ENCODE measurements at regions not wholly inside any gene's neighbourhood (a gene's known extent, or its start where the extent isn't known, plus 50 kb on each side); places are given as distances from the start of the nearest gene placed in this dataset.

- DNase-seq, result no peak
- no peak for TF ChIP-seq CTCF (IDR thresholded peaks at IDR 0.05)
- no peak overlapping the region for H3K27ac ChIP-seq
- no peak overlapping the region for H3K4me3 ChIP-seq
- H3K27me3 ChIP-seq, result no peaks in the 10 kb centered on the region
- no peaks in the 10 kb centered on the region for H3K36me3 ChIP-seq
- no peaks in the 10 kb centered on the region for H3K4me1 ChIP-seq
- intact Hi-C loops (cut with DNase I; ENCODE audit: low total_unique reads), result no loop called here
- no peaks in the 10 kb centered on the region for H3K9me3 ChIP-seq
Observed at GRCh38 chr3:34533451-34533850, 735.0 kb downstream of the PDCD6IP start.

GRCh38 chr3:34534013-34534412, 735.6 kb downstream of the PDCD6IP start:
- no peaks in the 10 kb centered on the region for H3K4me1 ChIP-seq
- no peak overlapping the region for H3K4me3 ChIP-seq
- no peak for DNase-seq
- H3K9me3 ChIP-seq, result no peaks in the 10 kb centered on the region
- no peak for TF ChIP-seq CTCF (IDR thresholded peaks at IDR 0.05)
- H3K27ac ChIP-seq, result no peak overlapping the region
- intact Hi-C loops (cut with DNase I; ENCODE audit: low total_unique reads), result no loop called here
- H3K27me3 ChIP-seq, result no peaks in the 10 kb centered on the region
- no peaks in the 10 kb centered on the region for H3K36me3 ChIP-seq

- no peak for DNase-seq
- Histone ChIP-seq H3K36me3 (no peaks in the 10 kb centered on the region), H3K27me3 (no peaks in the 10 kb centered on the region), H3K27ac (no peak overlapping the region), H3K9me3 (no peaks in the 10 kb centered on the region), H3K4me1 (no peaks in the 10 kb centered on the region), H3K4me3 (no peak overlapping the region)
- TF ChIP-seq CTCF (IDR thresholded peaks at IDR 0.05), result no peak
- intact Hi-C loops (cut with DNase I; ENCODE audit: low total_unique reads), result no loop called here
Observed at GRCh38 chr3:34544136-34544535, 745.7 kb downstream of the PDCD6IP start.

- DNase-seq, result no peak
- Histone ChIP-seq H3K27me3 (no peaks in the 10 kb centered on the region), H3K4me1 (no peaks in the 10 kb centered on the region), H3K9me3 (no peaks in the 10 kb centered on the region), H3K4me3 (no peak overlapping the region), H3K36me3 (no peaks in the 10 kb centered on the region), H3K27ac (no peak overlapping the region)
- intact Hi-C loops (cut with DNase I; ENCODE audit: low total_unique reads), result no loop called here
- TF ChIP-seq CTCF (IDR thresholded peaks at IDR 0.05), result no peak
Observed at GRCh38 chr3:34547297-34547920, 749.0 kb downstream of the PDCD6IP start.

- Histone ChIP-seq H3K27ac (no peak overlapping the region), H3K36me3 (no peaks in the 10 kb centered on the region), H3K27me3 (no peaks in the 10 kb centered on the region), H3K9me3 (peaks cover 0 to 8% (median 3%) of the 10 kb centered on the region in 3 donors), H3K4me3 (no peak overlapping the region), H3K4me1 (peaks cover 0 to 11% (median 0%) of the 10 kb centered on the region in 4 donors)
- intact Hi-C loops (cut with DNase I; ENCODE audit: low total_unique reads), result no loop called here
- DNase-seq, result no peak
- TF ChIP-seq CTCF (IDR thresholded peaks at IDR 0.05), result no peak
Observed at GRCh38 chr3:34567266-34567665, 768.8 kb downstream of the PDCD6IP start.

- intact Hi-C loops (cut with DNase I; ENCODE audit: low total_unique reads), result no loop called here
- TF ChIP-seq CTCF (IDR thresholded peaks at IDR 0.05), result no peak
Observed at GRCh38 chr3:34568766-34569165, 770.3 kb downstream of the PDCD6IP start.

More at GRCh38 chr3:34568766-34569165, 770.3 kb downstream of the PDCD6IP start:
- H3K9me3 ChIP-seq, result peaks cover 0 to 8% (median 3%) of the 10 kb centered on the region in 3 donors
- H3K27ac ChIP-seq, result no peak overlapping the region
- no peak for DNase-seq
- no peaks in the 10 kb centered on the region for H3K36me3 ChIP-seq
- peaks cover 0 to 11% (median 0%) of the 10 kb centered on the region in 4 donors for H3K4me1 ChIP-seq
- H3K4me3 ChIP-seq, result no peak overlapping the region
- no peaks in the 10 kb centered on the region for H3K27me3 ChIP-seq
